ENCODE measurements at regions not wholly inside any gene's neighbourhood (a gene's known extent, or its start where the extent isn't known, plus 50 kb on each side); places are given as distances from the start of the nearest gene placed in this dataset.

GRCh38 chr13:90787007-90787406 lies 560.5 kb upstream of the MIR17HG start:
- TF ChIP-seq PATZ1 (tag by site-specific recombination; IDR thresholded peaks at IDR 0.05): no peak
- TF ChIP-seq CTCF (tag by site-specific recombination; IDR thresholded peaks at IDR 0.05): no peak
- no peak for TF ChIP-seq ZNF423 (tag by site-specific recombination; IDR thresholded peaks at IDR 0.05)
- no peak for TF ChIP-seq ZNF366 (tag by site-specific recombination; conservative IDR thresholded peaks at IDR 0.05)
- TF ChIP-seq ZNF324 (tag by site-specific recombination; IDR thresholded peaks at IDR 0.05): no peak
- no peak for TF ChIP-seq YY1 (tag by site-specific recombination; IDR thresholded peaks at IDR 0.05)
- no peak for TF ChIP-seq ZNF639 (tag by site-specific recombination; IDR thresholded peaks at IDR 0.05)
- TF ChIP-seq ZNF169 (tag by site-specific recombination; IDR thresholded peaks at IDR 0.05): no peak
- no peak for TF ChIP-seq REST (tag by site-specific recombination; IDR thresholded peaks at IDR 0.05)
- no peak for TF ChIP-seq ZFP37 (tag by site-specific recombination; IDR thresholded peaks at IDR 0.05)

Measured in HEK293 (cell line).